ENCODE measurements at regions not wholly inside any gene's neighbourhood (a gene's known extent, or its start where the extent isn't known, plus 50 kb on each side); places are given as distances from the start of the nearest gene placed in this dataset.
"Not testable (repeated sequence)": the region's sequence is repeated elsewhere in the genome, so short reads cannot be mapped to it uniquely, and the experiment has no call there.

GRCh38 chr1:175247056-175247455, 54.5 kb upstream of the KIAA0040 start:
- POLR2A ChIA-PET; H3K4me2 ChIP-seq (ENCODE audit: low read length); H3K9me2 ChIP-seq (ENCODE audit: insufficient read depth, low read length); H2AFZ ChIP-seq (ENCODE audit: low read length); intact Hi-C loops (cut with micrococcal nuclease; ENCODE audit: unreplicated experiment); H4K20me1 ChIP-seq (ENCODE audit: insufficient read depth, low read length); H3K4me3 ChIP-seq (ENCODE audit: low read depth, low read length, poor library complexity, severe bottlenecking); CTCF ChIA-PET (ENCODE audit: unreplicated experiment); H3K27ac ChIP-seq (ENCODE audit: low read depth, low read length, poor library complexity, severe bottlenecking); H3K4me1 ChIP-seq (ENCODE audit: insufficient read depth, low read length, poor library complexity, severe bottlenecking); BruUV-seq (replicated peaks); H3K36me3 ChIP-seq (ENCODE audit: insufficient read depth, low read length); DNase-seq (ENCODE audit: low spot score); H3K79me2 ChIP-seq (ENCODE audit: insufficient read depth, low read depth, low read length): not testable (repeated sequence)
- peaks cover 10% of the 10 kb centered on the region; the same call in 1 of the 2 replicates for H3K9me3 ChIP-seq (ENCODE audit: low read length)

- Histone ChIP-seq H3K36me3 (ENCODE audit: insufficient read depth, low read length) (no peaks in the 10 kb centered on the region), H3K9me2 (ENCODE audit: insufficient read depth, low read length) (no peaks in the 10 kb centered on the region), H3K27ac (ENCODE audit: low read depth, low read length, poor library complexity, severe bottlenecking) (no peak overlapping the region), H3K4me1 (ENCODE audit: insufficient read depth, low read length, poor library complexity, severe bottlenecking) (no peaks in the 10 kb centered on the region), H3K4me3 (ENCODE audit: low read depth, low read length, poor library complexity, severe bottlenecking) (no peak overlapping the region), H3K9me3 (ENCODE audit: low read length) (no peaks in the 10 kb centered on the region; the same call in 1 of the 2 replicates), H3K79me2 (ENCODE audit: insufficient read depth, low read depth, low read length) (no peaks in the 10 kb centered on the region), H4K20me1 (ENCODE audit: insufficient read depth, low read length) (no peaks in the 10 kb centered on the region), H3K4me2 (ENCODE audit: low read length) (no peak overlapping the region), H2AFZ (ENCODE audit: low read length) (no peak overlapping the region)
- no TSS peak for BruUV-seq (replicated peaks)
- ChIA-PET POLR2A (no interaction called here), CTCF (ENCODE audit: unreplicated experiment) (no interaction called here)
- no peak for TF ChIP-seq CTCF (conservative IDR thresholded peaks at IDR 0.05; ENCODE audit: low read length)
- TF ChIP-seq EZH2phosphoT487 (IDR thresholded peaks at IDR 0.05; ENCODE audit: borderline replicate concordance, low read depth, low read length): no peak
- intact Hi-C loops (cut with micrococcal nuclease; ENCODE audit: unreplicated experiment): no loop called here
- DNase-seq (ENCODE audit: low spot score): no peak
Observed at GRCh38 chr1:175245324-175245723, 52.7 kb upstream of the KIAA0040 start.

GRCh38 chr1:175244206-175244605, 51.6 kb upstream of the KIAA0040 start:
- ChIA-PET CTCF (ENCODE audit: unreplicated experiment) (no interaction called here), POLR2A (interaction anchor here (0.7 kb wide), 1 partner anchor 811 kb away, joined by 3 read pairs; no protein-coding TSS in a partner anchor)
- no peaks in the 10 kb centered on the region for H3K4me1 ChIP-seq (ENCODE audit: insufficient read depth, low read length, poor library complexity, severe bottlenecking)
- TF ChIP-seq EZH2phosphoT487 (IDR thresholded peaks at IDR 0.05; ENCODE audit: borderline replicate concordance, low read depth, low read length) (no peak), CTCF (conservative IDR thresholded peaks at IDR 0.05; ENCODE audit: low read length) (no peak)
- no peak overlapping the region for H3K4me2 ChIP-seq (ENCODE audit: low read length)
- no peaks in the 10 kb centered on the region for H3K79me2 ChIP-seq (ENCODE audit: insufficient read depth, low read depth, low read length)
- no peak overlapping the region for H3K27ac ChIP-seq (ENCODE audit: low read depth, low read length, poor library complexity, severe bottlenecking)
- intact Hi-C loops (cut with micrococcal nuclease; ENCODE audit: unreplicated experiment): no loop called here
- H3K9me2 ChIP-seq (ENCODE audit: insufficient read depth, low read length): no peaks in the 10 kb centered on the region
- H2AFZ ChIP-seq (ENCODE audit: low read length): no peak overlapping the region
- H3K36me3 ChIP-seq (ENCODE audit: insufficient read depth, low read length): no peaks in the 10 kb centered on the region
- H4K20me1 ChIP-seq (ENCODE audit: insufficient read depth, low read length): no peaks in the 10 kb centered on the region
- no peak for DNase-seq (ENCODE audit: low spot score)
- no TSS peak for BruUV-seq (replicated peaks)
- H3K4me3 ChIP-seq (ENCODE audit: low read depth, low read length, poor library complexity, severe bottlenecking): no peak overlapping the region
- H3K9me3 ChIP-seq (ENCODE audit: low read length): no peaks in the 10 kb centered on the region; the same call in 1 of the 2 replicates
